GM23248 (cell line): ENCODE measurements at regions not wholly inside any gene's neighbourhood (a gene's known extent, or its start where the extent isn't known, plus 50 kb on each side); places are given as distances from the start of the nearest gene placed in this dataset.

Experiments used
- EZH2 ChIP-seq: fragments of 200-600 bp; sonication (generic); IDR thresholded peaks from 2 replicates; pipeline ENCODE4 v1.6.1; 2018; ENCODE audit warnings: antibody characterized with exemption, mild to moderate bottlenecking; ENCODE audit not compliant: insufficient read depth, poor library complexity, severe bottlenecking
- EZH2phosphoT487 ChIP-seq: fragments of 200-600 bp; sonication (generic); IDR thresholded peaks from 2 replicates; pipeline ENCODE4 v1.6.1; 2018; ENCODE audit warnings: antibody characterized with exemption, moderate library complexity, mild to moderate bottlenecking, low read depth; ENCODE audit not compliant: insufficient read depth

DNA sequence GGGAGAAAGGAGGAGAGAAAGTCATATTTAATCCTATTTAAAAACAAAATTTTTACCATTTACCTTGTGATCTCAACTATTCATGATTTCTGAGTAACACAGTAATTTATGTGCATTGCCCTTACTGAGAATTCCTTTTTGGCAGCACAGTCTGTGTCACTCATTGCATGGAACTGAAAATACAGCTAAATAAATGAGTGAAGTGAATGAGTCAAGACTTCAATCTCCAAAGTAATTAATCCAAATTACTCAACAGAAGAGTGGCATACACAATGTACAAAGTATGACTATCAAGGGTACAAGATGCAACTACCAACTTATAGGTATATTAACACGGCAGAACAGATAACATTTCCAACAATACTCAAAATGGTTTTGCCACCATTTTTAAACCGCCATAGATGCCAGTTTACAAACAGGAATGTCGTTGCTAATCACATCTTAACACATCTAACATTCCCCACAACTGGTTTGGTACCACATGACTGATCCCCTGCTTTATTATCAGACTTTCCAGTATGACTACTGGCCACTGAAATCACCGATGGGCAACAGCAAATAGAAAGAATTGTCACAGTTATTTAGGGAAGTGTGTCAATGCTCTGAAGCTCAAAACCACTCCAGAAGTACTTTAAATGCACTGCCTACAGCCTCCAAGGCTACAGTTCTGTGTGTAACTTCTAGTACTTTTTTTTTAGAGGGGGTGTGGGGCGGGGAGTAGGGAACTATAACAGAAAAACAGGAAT is 410.4 kb downstream of the SHQ1 start:
- no peak for TF ChIP-seq EZH2phosphoT487
- TF ChIP-seq EZH2: no peak
